GM12878 (cell line): ENCODE measurements at regions not wholly inside any gene's neighbourhood (a gene's known extent, or its start where the extent isn't known, plus 50 kb on each side); places are given as distances from the start of the nearest gene placed in this dataset.

Experiments
- ATAC-seq: fragments of 200-7000 bp; cut with Tn5 transposase; 3 replicates; pipeline ENCODE4 v1.9.1; 2020; ENCODE audit warnings: mild to moderate bottlenecking, moderate library complexity
- BruUV-seq: library from RNA; stranded (reverse); fragments of 400-500 nt; replicated peaks from 2 replicates; lab custom pipeline; 2021; lab: Mats Ljungman, UMichigan
- CTCF ChIA-PET: fragments of 300-600 bp; sonication (Branson Sonifier 250); formaldehyde crosslinking; extraction: SDS; loops from one replicate; lab custom pipeline; 2021; ENCODE audit warnings: inconsistent platforms; lab: Yijun Ruan, JAX
- POLR2A ChIA-PET: fragments of 350-600 bp; formaldehyde crosslinking; extraction: SDS; loops from one replicate; lab custom pipeline; 2021; ENCODE audit warnings: inconsistent platforms; lab: Charles Lee
- RAD21 ChIA-PET: fragments of 300-600 bp; sonication (Branson Sonifier 250); formaldehyde crosslinking; loops from one replicate; lab custom pipeline; 2023; ENCODE audit warnings: antibody characterized with exemption; ENCODE audit not compliant: unreplicated experiment; lab: Charles Lee
- SMC1A ChIA-PET: fragments of 300-600 bp; sonication (Branson Sonifier 250); formaldehyde crosslinking; loops from one replicate; lab custom pipeline; 2023; ENCODE audit not compliant: unreplicated experiment, uncharacterized antibody; lab: Charles Lee
- DNase-seq: peaks from one replicate; pipeline ENCODE4 v3.0.0-alpha.2; 2011; ENCODE audit warnings: low read depth, low spot score
- FAIRE-seq: peaks from 3 replicates; lab custom pipeline; 2011; peaks lifted over from hg19 to GRCh38; lab: Jason Lieb, UNC
- H2AFZ ChIP-seq: 2 replicates; pipeline ENCODE4 v1.6.0; 2011; ENCODE audit warnings: low read depth, low read length, control low read depth; ENCODE audit not compliant: control insufficient read depth
- H3K27ac ChIP-seq: 2 replicates; pipeline ENCODE4 v1.5.1; 2011; ENCODE audit warnings: control low read depth; ENCODE audit not compliant: control insufficient read depth, insufficient read depth
- H3K27me3 ChIP-seq, 2 experiments: replicated peaks in 1 of 2; 2 replicates each; pipeline versions ENCODE4 v1.6.0 to v1.6.1; 2011; ENCODE audit warnings: low read length in 1 of 2; ENCODE audit not compliant: control insufficient read depth in 2 of 2, insufficient read depth in 2 of 2
- H3K36me3 ChIP-seq, 2 experiments: 2 replicates each; pipeline ENCODE4 v1.5.1; 2011; ENCODE audit warnings: low read length in 1 of 2; ENCODE audit not compliant: control insufficient read depth in 2 of 2, insufficient read depth in 2 of 2
- H3K4me1 ChIP-seq: 2 replicates; pipeline ENCODE4 v1.6.1; 2011; ENCODE audit warnings: mild to moderate bottlenecking, low read length, moderate library complexity, mixed read lengths; ENCODE audit not compliant: control insufficient read depth, insufficient read depth
- H3K4me2 ChIP-seq: 2 replicates; pipeline ENCODE4 v1.6.0; 2011; ENCODE audit warnings: control low read depth; ENCODE audit not compliant: control insufficient read depth, insufficient read depth
- H3K4me3 ChIP-seq: fragments of 200-600 bp; sonication (generic); 2 replicates; pipeline ENCODE4 v1.5.1; 2016
- H3K79me2 ChIP-seq: 2 replicates; pipeline ENCODE4 v1.6.0; 2011; ENCODE audit warnings: low read length; ENCODE audit not compliant: control insufficient read depth, insufficient read depth
- H3K9ac ChIP-seq: 2 replicates; pipeline ENCODE4 v1.8.0; 2011; ENCODE audit warnings: low read length, control low read depth, mixed read lengths; ENCODE audit not compliant: control insufficient read depth, insufficient read depth
- H3K9me3 ChIP-seq: replicated peaks from 3 replicates; pipeline ENCODE4 v1.5.1; 2011; ENCODE audit warnings: mild to moderate bottlenecking, low read length; ENCODE audit not compliant: control insufficient read depth, insufficient read depth
- H4K20me1 ChIP-seq: 2 replicates; pipeline ENCODE4 v1.6.0; 2011; ENCODE audit not compliant: control insufficient read depth, insufficient read depth
- BCL3 ChIP-seq: IDR thresholded peaks from 2 replicates; pipeline ENCODE4 v1.6.1; 2011; ENCODE audit warnings: borderline replicate concordance, low read depth, mild to moderate bottlenecking, moderate library complexity, low read length; ENCODE audit not compliant: insufficient read depth, poor library complexity, severe bottlenecking
- CBX5 ChIP-seq: sonication (generic); IDR thresholded peaks from 2 replicates; pipeline ENCODE4 v1.6.1; 2016; ENCODE audit warnings: low read depth, moderate library complexity, mild to moderate bottlenecking, inconsistent platforms
- EED ChIP-seq: sonication (generic); IDR thresholded peaks from 2 replicates; pipeline ENCODE4 v1.6.1; 2016; ENCODE audit warnings: antibody characterized with exemption, low read depth
- FOXK2 ChIP-seq: fragments of 450-650 bp; IDR thresholded peaks from 2 replicates; pipeline ENCODE4 v1.6.1; 2017; ENCODE audit warnings: mild to moderate bottlenecking, moderate library complexity
- MAX ChIP-seq: IDR thresholded peaks from 2 replicates; pipeline ENCODE4 v1.6.1; 2012; ENCODE audit warnings: low read depth, low read length, improper control_type of control experiment
- RAD21 ChIP-seq: IDR thresholded peaks from 2 replicates; pipeline ENCODE4 v1.6.1; 2011; ENCODE audit warnings: mild to moderate bottlenecking, low read depth, low read length, moderate library complexity; ENCODE audit not compliant: insufficient read depth
- SIX5 ChIP-seq: IDR thresholded peaks from 2 replicates; pipeline ENCODE4 v1.6.1; 2011; ENCODE audit warnings: mild to moderate bottlenecking, low read depth, low read length, moderate library complexity; ENCODE audit not compliant: severe bottlenecking
- SPI1 ChIP-seq: IDR thresholded peaks from 2 replicates; pipeline ENCODE4 v1.6.1; 2011; ENCODE audit warnings: low read depth, mild to moderate bottlenecking, low read length, moderate library complexity, borderline replicate concordance; ENCODE audit not compliant: insufficient read depth
- SRF ChIP-seq, 2 experiments: IDR thresholded peaks; 2 replicates each; pipeline ENCODE4 v1.6.1; 2011; ENCODE audit warnings: low read depth in 2 of 2, low read length in 2 of 2, mild to moderate bottlenecking in 1 of 2, moderate library complexity in 1 of 2
- ZZZ3 ChIP-seq: IDR thresholded peaks from 2 replicates; pipeline ENCODE4 v1.6.1; 2011; ENCODE audit warnings: low read depth; ENCODE audit not compliant: control insufficient read depth, insufficient read length
- WGBS: methylation state at CpG from one replicate; pipeline ENCODE4 v1.1.6; 2016; ENCODE audit warnings: low lambda C conversion rate; ENCODE audit not compliant: insufficient replicate concordance, insufficient coverage; ENCODE audit errors: missing lambda C conversion rate; 5-methylcytosine and 5-hydroxymethylcytosine counted together
- in situ Hi-C: fragments of 300-500 bp; cut with MboI; formaldehyde crosslinking; loops from 9 replicates; pipeline ENCODE4 v1.14.3; 2018; ENCODE audit warnings: mixed read lengths
- intact Hi-C: fragments of 100-400 bp; cut with micrococcal nuclease; formaldehyde crosslinking; loops from one replicate; pipeline ENCODE4 v1.14.2; 2022; ENCODE audit not compliant: unreplicated experiment

- SMC1A ChIA-PET: interaction anchor here (1.0 kb wide), 1 partner anchor 300 kb away, joined by 3 read pairs; no protein-coding TSS in a partner anchor
- intact Hi-C loops: no loop called here
- ATAC-seq: no peak
- Histone ChIP-seq H3K79me2 (no peaks in the 10 kb centered on the region), H3K36me3 (no peaks in the 10 kb centered on the region), H3K4me2 (no peak overlapping the region), H3K9ac (no peak overlapping the region), H2AFZ (no peak overlapping the region), H3K4me3 (no peak overlapping the region), H3K4me1 (no peaks in the 10 kb centered on the region), H4K20me1 (no peaks in the 10 kb centered on the region), H3K27ac (no peak overlapping the region), H3K9me3 (no peaks in the 10 kb centered on the region; the same call in 2 of the 3 replicates), H3K27me3 (no peaks in the 10 kb centered on the region)
- no peak for FAIRE-seq
- BruUV-seq: no TSS peak
- in situ Hi-C loops: no loop called here
- RAD21 ChIA-PET: no interaction called here
- DNase-seq: no peak
- WGBS: 0% methylated on average over 3 of the region's 3 CpGs
- CTCF ChIA-PET: no interaction called here
- no peak for TF ChIP-seq CBX5
- no peak for TF ChIP-seq SPI1
- POLR2A ChIA-PET: no interaction called here
These were observed 175.6 kb upstream of the BMPER start for GRCh38 chr7:33729726-33730125.

- in situ Hi-C loops (no loop called here), intact Hi-C loops (no loop called here)
- Histone ChIP-seq H3K79me2 (no peaks in the 10 kb centered on the region), H3K9me3 (no peaks in the 10 kb centered on the region; the same call in 2 of the 3 replicates), H3K36me3 (no peaks in the 10 kb centered on the region), H3K4me3 (no peak overlapping the region), H3K27me3 (no peaks in the 10 kb centered on the region), H3K4me2 (no peak overlapping the region), H4K20me1 (no peaks in the 10 kb centered on the region), H3K9ac (no peak overlapping the region), H3K27ac (no peak overlapping the region), H3K4me1 (no peaks in the 10 kb centered on the region), H2AFZ (no peak overlapping the region)
- ChIA-PET SMC1A (no interaction called here), CTCF (interaction anchor here (1.1 kb wide), 1 partner anchor 13 kb away, joined by 3 read pairs; no protein-coding TSS in a partner anchor), POLR2A (no interaction called here), RAD21 (no interaction called here)
- TF ChIP-seq BCL3: no peak
- no peak for TF ChIP-seq MAX
- no peak for TF ChIP-seq SRF (IDR thresholded peaks at IDR 0.05; ENCODE audit: low read depth in 2 of 2, low read length in 2 of 2)
- TF ChIP-seq SIX5: no peak
- no peak for TF ChIP-seq RAD21
- TF ChIP-seq FOXK2: no peak
- TF ChIP-seq EED: no peak
- TF ChIP-seq ZZZ3: no peak
- no peak for FAIRE-seq
- WGBS: 2% methylated on average over 4 of the region's 4 CpGs
- BruUV-seq: no TSS peak
- no peak for DNase-seq
- no peak for ATAC-seq
These were observed 174.4 kb upstream of the BMPER start for GRCh38 chr7:33730958-33731357.
